Keratinocyte (primary cell): ENCODE measurements at regions not wholly inside any gene's neighbourhood (a gene's known extent, or its start where the extent isn't known, plus 50 kb on each side); places are given as distances from the start of the nearest gene placed in this dataset.

Experiments
- DNase-seq: peaks from one replicate; pipeline ENCODE4 v3.0.0-alpha.2; 2011; ENCODE audit warnings: low read depth, missing footprints, low spot score
- FAIRE-seq: peaks from 2 replicates; lab custom pipeline; 2011; peaks lifted over from hg19 to GRCh38; lab: Jason Lieb, UNC
- H2AFZ ChIP-seq: 2 replicates; pipeline ENCODE4 v1.6.0; 2012; ENCODE audit warnings: low read length, control low read depth, inconsistent platforms; ENCODE audit not compliant: control insufficient read depth
- H3K27ac ChIP-seq: 2 replicates; pipeline ENCODE4 v1.5.1; 2011; ENCODE audit warnings: low read length; ENCODE audit not compliant: control insufficient read depth, insufficient read depth
- H3K27me3 ChIP-seq: 3 replicates; pipeline ENCODE4 v1.6.0; 2011; ENCODE audit warnings: low read length; ENCODE audit not compliant: control insufficient read depth, insufficient read depth; ENCODE audit errors: extremely low read depth
- H3K36me3 ChIP-seq, 2 experiments: 2 replicates in 1 of 2; 3 replicates in 1 of 2; pipeline ENCODE4 v1.5.1; 2011; ENCODE audit warnings: low read length in 2 of 2, mild to moderate bottlenecking in 1 of 2; ENCODE audit not compliant: control insufficient read depth in 2 of 2, insufficient read depth in 2 of 2; ENCODE audit errors: extremely low read depth in 1 of 2
- H3K4me1 ChIP-seq: 3 replicates; pipeline ENCODE4 v1.5.1; 2011; ENCODE audit warnings: low read length; ENCODE audit not compliant: control insufficient read depth, insufficient read depth; ENCODE audit errors: extremely low read depth
- H3K4me2 ChIP-seq: 3 replicates; pipeline ENCODE4 v1.6.0; 2011; ENCODE audit warnings: low read depth, low read length; ENCODE audit not compliant: control insufficient read depth, insufficient read depth; ENCODE audit errors: extremely low read depth
- H3K4me3 ChIP-seq, 3 experiments: fragments of 200-600 bp in 1 of 3; sonication (generic) in 1 of 3; 2 replicates in 2 of 3; 3 replicates in 1 of 3; pipeline ENCODE4 v1.5.1; 2011 to 2016; ENCODE audit warnings: low read length in 3 of 3, mild to moderate bottlenecking in 3 of 3, control low read depth in 2 of 3, inconsistent platforms in 1 of 3, low read depth in 1 of 3, mixed read lengths in 1 of 3, mixed run types in 1 of 3, moderate library complexity in 1 of 3; ENCODE audit not compliant: control insufficient read depth in 2 of 3, insufficient read depth in 2 of 3; ENCODE audit errors: extremely low read depth in 1 of 3
- H3K79me2 ChIP-seq: 2 replicates; pipeline ENCODE4 v1.6.0; 2012; ENCODE audit warnings: low read length; ENCODE audit not compliant: control insufficient read depth, insufficient read depth
- H3K9ac ChIP-seq: 3 replicates; pipeline ENCODE4 v1.6.0; 2011; ENCODE audit warnings: low read length; ENCODE audit not compliant: control insufficient read depth, insufficient read depth; ENCODE audit errors: extremely low read depth
- H3K9me1 ChIP-seq: 3 replicates; pipeline ENCODE4 v1.6.0; 2011; ENCODE audit warnings: low read length; ENCODE audit not compliant: control insufficient read depth, insufficient read depth; ENCODE audit errors: extremely low read depth
- H3K9me3 ChIP-seq: 2 replicates; pipeline ENCODE4 v1.5.1; 2012; ENCODE audit warnings: low read depth, low read length; ENCODE audit not compliant: control insufficient read depth
- H4K20me1 ChIP-seq: 3 replicates; pipeline ENCODE4 v1.6.0; 2011; ENCODE audit warnings: low read length; ENCODE audit not compliant: control insufficient read depth, insufficient read depth; ENCODE audit errors: extremely low read depth
- EZH2 ChIP-seq: IDR thresholded peaks from one replicate; pipeline ENCODE4 v1.6.1; 2012; ENCODE audit warnings: inconsistent platforms, mild to moderate bottlenecking, low read length, moderate library complexity
- dilution Hi-C: fragments of 300-500 bp; cut with MboI; formaldehyde crosslinking; loops from one replicate; pipeline ENCODE4 v1.7.0; 2020; ENCODE audit warnings: low sequenced_read_pairs; ENCODE audit not compliant: extremely low pct_ligation_motif_present
- TF ChIP-seq, protein P1 (sequence below), 3 experiments: IDR thresholded peaks in 1 of 3; conservative IDR thresholded peaks in 1 of 3; optimal IDR thresholded peaks in 1 of 3; 2 replicates in 2 of 3; 3 replicates in 1 of 3; pipeline versions ENCODE3 to v1.5.1; 2011; ENCODE audit warnings: low read length in 3 of 3, mild to moderate bottlenecking in 3 of 3, moderate library complexity in 2 of 3, control low read depth in 1 of 3, inconsistent platforms in 1 of 3; ENCODE audit not compliant: insufficient read depth in 2 of 3; ENCODE audit errors: extremely low read depth in 1 of 3

DNA sequence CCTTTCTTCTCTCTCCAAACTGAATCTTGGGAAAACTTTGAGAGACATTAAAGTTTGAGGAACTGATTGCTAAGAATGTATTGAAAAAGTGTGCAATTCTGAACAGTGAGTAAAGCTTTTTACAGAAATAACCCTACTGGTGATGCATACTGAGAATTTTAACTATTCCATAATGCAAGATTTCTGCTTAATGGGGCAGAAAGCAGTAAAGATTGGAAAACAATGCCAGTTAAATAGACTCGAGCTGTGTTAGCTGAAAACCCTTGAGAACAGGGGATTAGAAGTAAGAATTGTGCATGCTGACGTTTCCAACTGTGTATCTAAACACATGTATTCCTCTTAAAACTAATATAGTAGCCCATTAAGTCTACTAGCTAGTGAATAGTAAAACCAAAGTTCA lies 1500.2 kb upstream of the PRMT6 start:
- Histone ChIP-seq H3K9me1 (no peaks in the 10 kb centered on the region), H3K79me2 (no peaks in the 10 kb centered on the region), H2AFZ (no peak overlapping the region), H3K27ac (no peak overlapping the region), H3K9ac (no peak overlapping the region), H3K4me2 (no peak overlapping the region), H3K36me3 (no peaks in the 10 kb centered on the region), H3K27me3 (no peaks in the 10 kb centered on the region), H3K9me3 (no peaks in the 10 kb centered on the region), H4K20me1 (no peaks in the 10 kb centered on the region), H3K4me3 (no peak overlapping the region), H3K4me1 (no peaks in the 10 kb centered on the region)
- DNase-seq (no peak), FAIRE-seq (no peak)
- dilution Hi-C loops = no loop called here
- TF ChIP-seq, protein P1, sequence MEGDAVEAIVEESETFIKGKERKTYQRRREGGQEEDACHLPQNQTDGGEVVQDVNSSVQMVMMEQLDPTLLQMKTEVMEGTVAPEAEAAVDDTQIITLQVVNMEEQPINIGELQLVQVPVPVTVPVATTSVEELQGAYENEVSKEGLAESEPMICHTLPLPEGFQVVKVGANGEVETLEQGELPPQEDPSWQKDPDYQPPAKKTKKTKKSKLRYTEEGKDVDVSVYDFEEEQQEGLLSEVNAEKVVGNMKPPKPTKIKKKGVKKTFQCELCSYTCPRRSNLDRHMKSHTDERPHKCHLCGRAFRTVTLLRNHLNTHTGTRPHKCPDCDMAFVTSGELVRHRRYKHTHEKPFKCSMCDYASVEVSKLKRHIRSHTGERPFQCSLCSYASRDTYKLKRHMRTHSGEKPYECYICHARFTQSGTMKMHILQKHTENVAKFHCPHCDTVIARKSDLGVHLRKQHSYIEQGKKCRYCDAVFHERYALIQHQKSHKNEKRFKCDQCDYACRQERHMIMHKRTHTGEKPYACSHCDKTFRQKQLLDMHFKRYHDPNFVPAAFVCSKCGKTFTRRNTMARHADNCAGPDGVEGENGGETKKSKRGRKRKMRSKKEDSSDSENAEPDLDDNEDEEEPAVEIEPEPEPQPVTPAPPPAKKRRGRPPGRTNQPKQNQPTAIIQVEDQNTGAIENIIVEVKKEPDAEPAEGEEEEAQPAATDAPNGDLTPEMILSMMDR (optimal IDR thresholded peaks at IDR 0.05 in 1 of 3, IDR thresholded peaks at IDR 0.05 in 1 of 3, conservative IDR thresholded peaks at IDR 0.05 in 1 of 3; ENCODE audit: extremely low read depth in 1 of 3, insufficient read depth in 2 of 3, low read length in 3 of 3) = no peak
- no peak for TF ChIP-seq EZH2

DNA sequence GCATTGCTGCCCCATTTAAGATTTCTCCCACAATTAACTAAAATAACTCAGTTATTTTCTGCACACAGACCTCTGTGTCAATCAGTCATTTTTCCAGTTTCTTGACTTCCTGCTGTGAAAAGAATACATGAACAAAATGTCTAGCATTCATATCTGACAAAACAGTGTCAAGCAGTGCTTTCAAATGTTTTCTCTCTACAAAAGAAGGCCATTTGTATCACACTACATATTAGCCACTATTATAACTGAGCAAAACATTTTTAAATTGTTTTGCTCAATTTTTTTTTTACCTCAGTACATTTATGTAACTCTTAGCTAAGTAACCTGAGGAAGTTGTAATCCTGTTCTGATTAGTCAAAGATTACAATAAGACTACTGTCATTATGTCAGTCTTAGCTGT lies 1498.5 kb upstream of the PRMT6 start:
- FAIRE-seq = no peak
- dilution Hi-C loops = no loop called here
- Histone ChIP-seq H4K20me1 (no peaks in the 10 kb centered on the region), H3K27ac (no peak overlapping the region), H3K9me3 (no peaks in the 10 kb centered on the region), H3K79me2 (no peaks in the 10 kb centered on the region), H3K9me1 (no peaks in the 10 kb centered on the region), H3K9ac (no peak overlapping the region), H3K4me1 (no peaks in the 10 kb centered on the region), H3K4me3 (no peak overlapping the region), H3K4me2 (no peak overlapping the region), H3K27me3 (no peaks in the 10 kb centered on the region), H3K36me3 (no peaks in the 10 kb centered on the region), H2AFZ (no peak overlapping the region)
- no peak for TF ChIP-seq EZH2
- TF ChIP-seq, protein P1 (optimal IDR thresholded peaks at IDR 0.05 in 1 of 3, IDR thresholded peaks at IDR 0.05 in 1 of 3, conservative IDR thresholded peaks at IDR 0.05 in 1 of 3; ENCODE audit: extremely low read depth in 1 of 3, insufficient read depth in 2 of 3, low read length in 3 of 3) = no peak
- no peak for DNase-seq
